ENCODE measurements at regions not wholly inside any gene's neighbourhood (a gene's known extent, or its start where the extent isn't known, plus 50 kb on each side); places are given as distances from the start of the nearest gene placed in this dataset.

GRCh38 chr4:133476063-133476462 is 327.0 kb downstream of the PCDH10 start:
- Histone ChIP-seq H2AFZ (no peak overlapping the region), H3K9ac (no peak overlapping the region), H3K27ac (no peak overlapping the region), H3K79me2 (ENCODE audit: insufficient read depth) (no peaks in the 10 kb centered on the region), H3K4me3 (no peak overlapping the region), H3K27me3 (replicated peaks; ENCODE audit: insufficient read depth) (no peaks in the 10 kb centered on the region), H3K9me2 (ENCODE audit: insufficient read depth) (no peaks in the 10 kb centered on the region), H3K9me3 (ENCODE audit: low read depth) (no peaks in the 10 kb centered on the region), H4K20me1 (ENCODE audit: insufficient read depth) (no peaks in the 10 kb centered on the region), H3K36me3 (ENCODE audit: low read depth) (no peaks in the 10 kb centered on the region), H3K4me2 (ENCODE audit: unreplicated experiment) (no peak overlapping the region), H3F3A (ENCODE audit: insufficient read depth) (no peaks in the 10 kb centered on the region), H3K4me1 (ENCODE audit: insufficient read depth) (no peaks in the 10 kb centered on the region)
- in situ Hi-C loops (cut with MboI) = no loop called here
- TF ChIP-seq EZH2phosphoT487 (IDR thresholded peaks at IDR 0.05; ENCODE audit: insufficient read depth, low read depth) (no peak), EZH2 (IDR thresholded peaks at IDR 0.05; ENCODE audit: insufficient read depth, poor library complexity, severe bottlenecking) (no peak)
- WGBS, 2 experiments (ENCODE audit: low coverage in 1 of 2, low lambda C conversion rate in 2 of 2, missing lambda C conversion rate in 2 of 2) = 0% methylated on average over 1 of the region's 1 CpG
- DNase-seq = no peak

- 46% methylated on average over 2 of the region's 2 CpGs for WGBS, 2 experiments (ENCODE audit: low coverage in 1 of 2, low lambda C conversion rate in 2 of 2, missing lambda C conversion rate in 2 of 2)
- Histone ChIP-seq H3F3A (ENCODE audit: insufficient read depth) (no peaks in the 10 kb centered on the region), H2AFZ (no peak overlapping the region)
Measured at GRCh38 chr4:133474501-133474900, 325.4 kb downstream of the PCDH10 start.

GRCh38 chr4:133472244-133472643 is 323.1 kb downstream of the PCDH10 start:
- Histone ChIP-seq H3K4me2 (ENCODE audit: unreplicated experiment) (no peak overlapping the region), H3K9me2 (ENCODE audit: insufficient read depth) (no peaks in the 10 kb centered on the region), H3K27me3 (replicated peaks; ENCODE audit: insufficient read depth) (no peaks in the 10 kb centered on the region), H3K9me3 (ENCODE audit: low read depth) (no peaks in the 10 kb centered on the region), H2AFZ (no peak overlapping the region), H3F3A (ENCODE audit: insufficient read depth) (no peaks in the 10 kb centered on the region), H3K9ac (no peak overlapping the region), H3K4me1 (ENCODE audit: insufficient read depth) (no peaks in the 10 kb centered on the region), H4K20me1 (ENCODE audit: insufficient read depth) (no peaks in the 10 kb centered on the region), H3K36me3 (ENCODE audit: low read depth) (no peaks in the 10 kb centered on the region), H3K79me2 (ENCODE audit: insufficient read depth) (no peaks in the 10 kb centered on the region), H3K27ac (no peak overlapping the region), H3K4me3 (no peak overlapping the region)
- in situ Hi-C loops (cut with MboI) = no loop called here
- DNase-seq = no peak
- 0 to 3% methylated on average over 1 of the region's 1 CpG for WGBS, 2 experiments (ENCODE audit: low coverage in 1 of 2, low lambda C conversion rate in 2 of 2, missing lambda C conversion rate in 2 of 2)
- TF ChIP-seq EZH2phosphoT487 (IDR thresholded peaks at IDR 0.05; ENCODE audit: insufficient read depth, low read depth) (no peak), EZH2 (IDR thresholded peaks at IDR 0.05; ENCODE audit: insufficient read depth, poor library complexity, severe bottlenecking) (no peak)

More at GRCh38 chr4:133474501-133474900, 325.4 kb downstream of the PCDH10 start:
- H3K9me2 ChIP-seq (ENCODE audit: insufficient read depth) = no peaks in the 10 kb centered on the region
- H3K27ac ChIP-seq = no peak overlapping the region
- no peaks in the 10 kb centered on the region for H3K27me3 ChIP-seq (replicated peaks; ENCODE audit: insufficient read depth)
- no peak overlapping the region for H3K9ac ChIP-seq
- H3K36me3 ChIP-seq (ENCODE audit: low read depth) = no peaks in the 10 kb centered on the region
- no peaks in the 10 kb centered on the region for H3K9me3 ChIP-seq (ENCODE audit: low read depth)
- H3K79me2 ChIP-seq (ENCODE audit: insufficient read depth) = no peaks in the 10 kb centered on the region
- in situ Hi-C loops (cut with MboI) = no loop called here
- no peak for DNase-seq
- no peaks in the 10 kb centered on the region for H4K20me1 ChIP-seq (ENCODE audit: insufficient read depth)
- no peak overlapping the region for H3K4me2 ChIP-seq (ENCODE audit: unreplicated experiment)
- no peak for TF ChIP-seq EZH2phosphoT487 (IDR thresholded peaks at IDR 0.05; ENCODE audit: insufficient read depth, low read depth)
- TF ChIP-seq EZH2 (IDR thresholded peaks at IDR 0.05; ENCODE audit: insufficient read depth, poor library complexity, severe bottlenecking) = no peak
- H3K4me3 ChIP-seq = no peak overlapping the region
- H3K4me1 ChIP-seq (ENCODE audit: insufficient read depth) = no peaks in the 10 kb centered on the region

GRCh38 chr4:133467290-133467947 is 318.3 kb downstream of the PCDH10 start:
- H3K27ac ChIP-seq = no peak overlapping the region
- H3K79me2 ChIP-seq (ENCODE audit: insufficient read depth) = no peaks in the 10 kb centered on the region
- H3K4me1 ChIP-seq (ENCODE audit: insufficient read depth) = no peaks in the 10 kb centered on the region
- H3K9me3 ChIP-seq (ENCODE audit: low read depth) = no peaks in the 10 kb centered on the region
- H3K36me3 ChIP-seq (ENCODE audit: low read depth) = no peaks in the 10 kb centered on the region
- no peak for TF ChIP-seq EZH2phosphoT487 (IDR thresholded peaks at IDR 0.05; ENCODE audit: insufficient read depth, low read depth)
- TF ChIP-seq EZH2 (IDR thresholded peaks at IDR 0.05; ENCODE audit: insufficient read depth, poor library complexity, severe bottlenecking) = no peak
- H2AFZ ChIP-seq = no peak overlapping the region
- no peak overlapping the region for H3K9ac ChIP-seq
- in situ Hi-C loops (cut with MboI) = no loop called here
- no peaks in the 10 kb centered on the region for H4K20me1 ChIP-seq (ENCODE audit: insufficient read depth)
- H3K9me2 ChIP-seq (ENCODE audit: insufficient read depth) = no peaks in the 10 kb centered on the region
- 7 to 9% methylated on average over 3 of the region's 3 CpGs for WGBS, 2 experiments (ENCODE audit: low coverage in 1 of 2, low lambda C conversion rate in 2 of 2, missing lambda C conversion rate in 2 of 2)
- no peaks in the 10 kb centered on the region for H3K27me3 ChIP-seq (replicated peaks; ENCODE audit: insufficient read depth)
- H3F3A ChIP-seq (ENCODE audit: insufficient read depth) = no peaks in the 10 kb centered on the region
- no peak for DNase-seq
- no peak overlapping the region for H3K4me3 ChIP-seq
- H3K4me2 ChIP-seq (ENCODE audit: unreplicated experiment) = no peak overlapping the region

All from GM23248 (cell line).